Endothelial cell (in vitro differentiated cells): ENCODE measurements at regions not wholly inside any gene's neighbourhood (a gene's known extent, or its start where the extent isn't known, plus 50 kb on each side); places are given as distances from the start of the nearest gene placed in this dataset.
A peak's percentile ranks its signal among the peaks of the same experiment; 100 is the strongest.

ENCODE experiments used
- DNase-seq: peaks from one replicate; pipeline ENCODE4 v3.0.0; 2021; ENCODE audit warnings: low spot score
- H3K27ac Mint-ChIP-seq: one replicate; pipeline ENCODE4 v1.8.0; 2021; ENCODE audit warnings: mixed read lengths, inconsistent platforms; ENCODE audit not compliant: unreplicated experiment
- H3K27me3 Mint-ChIP-seq: one replicate; pipeline ENCODE4 v1.8.0; 2021; ENCODE audit warnings: mild to moderate bottlenecking, moderate library complexity, mixed read lengths, inconsistent platforms; ENCODE audit not compliant: unreplicated experiment
- H3K36me3 Mint-ChIP-seq: one replicate; pipeline ENCODE4 v1.8.0; 2021; ENCODE audit warnings: mild to moderate bottlenecking, low read depth, mixed read lengths, inconsistent platforms; ENCODE audit not compliant: unreplicated experiment
- H3K4me1 Mint-ChIP-seq: one replicate; pipeline ENCODE4 v1.8.0; 2021; ENCODE audit warnings: mild to moderate bottlenecking, mixed read lengths, inconsistent platforms; ENCODE audit not compliant: unreplicated experiment
- H3K4me3 Mint-ChIP-seq: one replicate; pipeline ENCODE4 v1.8.0; 2021; ENCODE audit warnings: mild to moderate bottlenecking, mixed read lengths, inconsistent platforms; ENCODE audit not compliant: unreplicated experiment
- H3K9me3 Mint-ChIP-seq: one replicate; pipeline ENCODE4 v1.8.0; 2021; ENCODE audit warnings: mixed read lengths, inconsistent platforms; ENCODE audit not compliant: unreplicated experiment
- TF ChIP-seq, protein P1 (sequence below): fragments of 200-600 bp; sonication (generic); IDR thresholded peaks from one replicate; pipeline ENCODE4 v1.5.0; 2021; ENCODE audit warnings: antibody characterized with exemption; ENCODE audit not compliant: unreplicated experiment

DNA sequence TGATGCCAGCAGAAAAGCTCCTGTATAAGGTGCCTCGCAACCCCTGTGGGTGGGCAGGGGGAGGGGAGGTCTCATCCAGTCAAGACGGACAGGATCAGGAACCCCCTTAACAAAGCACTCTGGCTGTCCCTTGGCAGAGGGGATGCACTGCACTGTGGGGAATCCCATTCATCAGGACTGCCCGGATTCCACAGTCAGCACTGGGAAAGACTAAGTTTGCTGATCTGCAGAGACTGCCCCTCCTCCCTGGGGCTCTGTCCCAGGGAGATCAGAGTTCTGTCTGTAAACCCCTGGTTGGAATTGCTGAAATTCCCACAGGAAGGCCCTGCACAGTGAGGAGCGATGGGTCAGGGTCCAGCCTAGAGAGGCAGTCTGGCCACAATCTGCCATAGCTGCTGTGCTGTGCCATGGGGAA is 149.5 kb upstream of the RBBP8 start:
- Mint-ChIP-seq H3K27me3 (peaks cover 1% of the 10 kb centered on the region), H3K9me3 (no peaks in the 10 kb centered on the region)
- DNase-seq = no peak

DNA sequence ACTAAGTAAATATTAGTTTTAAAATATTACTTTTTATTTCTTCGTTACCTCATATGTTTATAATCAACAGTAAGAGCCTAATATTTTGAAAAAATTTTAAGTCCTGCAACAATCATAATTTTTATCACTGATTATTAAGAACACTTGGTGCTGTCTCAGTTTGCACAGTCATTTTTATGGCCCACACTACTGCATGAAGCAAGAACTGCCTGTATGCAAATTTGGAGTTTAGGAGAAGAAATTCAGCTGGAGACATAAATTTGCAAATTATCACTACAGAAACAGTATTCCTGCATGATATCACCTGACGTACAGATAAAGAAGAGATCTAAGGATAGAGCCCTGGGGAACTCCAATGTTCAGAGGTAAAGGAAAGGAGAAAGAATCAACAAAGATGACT is 144.1 kb upstream of the RBBP8 start:
- peaks cover 33% of the 10 kb centered on the region for H3K4me1 Mint-ChIP-seq
- H3K4me3 Mint-ChIP-seq = no peak overlapping the region
- peak overlapping the region; percentile 38 for H3K27ac Mint-ChIP-seq
- H3K9me3 Mint-ChIP-seq = no peaks in the 10 kb centered on the region
- H3K36me3 Mint-ChIP-seq = no peaks in the 10 kb centered on the region
- TF ChIP-seq, protein P1, sequence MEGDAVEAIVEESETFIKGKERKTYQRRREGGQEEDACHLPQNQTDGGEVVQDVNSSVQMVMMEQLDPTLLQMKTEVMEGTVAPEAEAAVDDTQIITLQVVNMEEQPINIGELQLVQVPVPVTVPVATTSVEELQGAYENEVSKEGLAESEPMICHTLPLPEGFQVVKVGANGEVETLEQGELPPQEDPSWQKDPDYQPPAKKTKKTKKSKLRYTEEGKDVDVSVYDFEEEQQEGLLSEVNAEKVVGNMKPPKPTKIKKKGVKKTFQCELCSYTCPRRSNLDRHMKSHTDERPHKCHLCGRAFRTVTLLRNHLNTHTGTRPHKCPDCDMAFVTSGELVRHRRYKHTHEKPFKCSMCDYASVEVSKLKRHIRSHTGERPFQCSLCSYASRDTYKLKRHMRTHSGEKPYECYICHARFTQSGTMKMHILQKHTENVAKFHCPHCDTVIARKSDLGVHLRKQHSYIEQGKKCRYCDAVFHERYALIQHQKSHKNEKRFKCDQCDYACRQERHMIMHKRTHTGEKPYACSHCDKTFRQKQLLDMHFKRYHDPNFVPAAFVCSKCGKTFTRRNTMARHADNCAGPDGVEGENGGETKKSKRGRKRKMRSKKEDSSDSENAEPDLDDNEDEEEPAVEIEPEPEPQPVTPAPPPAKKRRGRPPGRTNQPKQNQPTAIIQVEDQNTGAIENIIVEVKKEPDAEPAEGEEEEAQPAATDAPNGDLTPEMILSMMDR = no peak
- peaks cover 1% of the 10 kb centered on the region for H3K27me3 Mint-ChIP-seq
- DNase-seq = no peak

More for the DNA sequence above, 149.5 kb upstream of the RBBP8 start:
- TF ChIP-seq, protein P1 = no peak
- Mint-ChIP-seq H3K36me3 (no peaks in the 10 kb centered on the region), H3K27ac (no peak overlapping the region), H3K4me1 (no peaks in the 10 kb centered on the region), H3K4me3 (no peak overlapping the region)

DNA sequence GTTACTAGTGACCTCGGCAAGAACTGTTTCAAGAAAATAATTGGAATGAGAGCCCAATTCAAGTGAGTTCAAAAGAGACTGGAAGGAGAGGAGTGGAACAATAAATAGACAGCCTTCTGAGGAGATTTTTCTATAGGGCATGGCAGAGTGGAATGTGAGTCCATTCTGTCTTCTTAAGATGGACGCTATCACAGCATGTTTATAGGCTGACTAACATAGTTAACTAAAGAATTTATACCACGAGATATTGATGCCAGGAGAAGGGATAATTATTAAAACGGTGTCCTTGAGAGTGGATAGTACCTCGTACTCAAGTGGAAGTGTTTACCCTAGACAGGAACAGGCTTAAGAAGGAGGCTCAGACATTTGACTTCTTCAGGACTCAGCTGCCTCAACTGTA is 143.5 kb upstream of the RBBP8 start:
- Mint-ChIP-seq H3K9me3 (no peaks in the 10 kb centered on the region), H3K4me3 (no peak overlapping the region), H3K27ac (peak overlapping the region; percentile 38), H3K27me3 (no peaks in the 10 kb centered on the region), H3K36me3 (no peaks in the 10 kb centered on the region), H3K4me1 (peaks cover 33% of the 10 kb centered on the region)
- TF ChIP-seq, protein P1 = no peak
- no peak for DNase-seq

DNA sequence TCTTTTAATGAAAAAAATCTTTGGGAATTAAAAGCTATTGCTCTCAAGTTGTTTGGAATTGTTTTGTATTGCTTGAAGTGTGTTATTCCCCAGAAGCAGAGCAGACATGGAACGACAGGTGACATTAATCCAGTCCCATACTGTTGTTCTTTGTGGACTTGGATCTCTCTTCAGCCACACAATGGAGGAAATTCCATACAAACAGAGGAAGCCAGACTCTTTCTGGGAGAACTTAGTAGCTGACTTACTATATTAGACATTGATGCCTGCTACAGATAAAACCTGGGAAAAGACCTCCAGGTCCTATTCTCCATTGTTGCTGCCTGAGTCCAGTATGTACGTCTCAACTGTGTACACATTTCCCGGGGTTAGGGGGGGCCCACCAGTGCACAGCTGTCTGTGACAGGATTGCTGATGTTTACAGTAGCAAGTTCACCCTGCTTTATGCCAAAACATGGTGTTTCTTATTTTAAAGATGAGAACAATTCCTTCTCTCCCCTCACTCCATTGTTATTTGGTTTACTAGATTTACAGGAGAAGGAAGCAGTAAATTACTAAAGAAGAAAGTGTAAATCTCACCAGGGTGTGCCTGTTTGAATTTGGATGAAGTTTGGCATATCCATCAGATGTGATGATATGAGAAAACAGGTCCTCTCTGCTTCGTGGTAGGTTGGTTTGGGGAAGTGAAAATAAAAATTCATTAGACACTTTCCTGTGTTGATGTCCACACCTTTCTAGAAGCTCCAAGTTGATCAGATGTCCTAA is 142.4 kb upstream of the RBBP8 start:
- H3K9me3 Mint-ChIP-seq = no peaks in the 10 kb centered on the region
- H3K27ac Mint-ChIP-seq = peak overlapping the region; percentile 38
- H3K4me1 Mint-ChIP-seq = peaks cover 33% of the 10 kb centered on the region
- no peaks in the 10 kb centered on the region for H3K27me3 Mint-ChIP-seq
- DNase-seq = peak; percentile 8
- TF ChIP-seq, protein P1 = no peak
- H3K36me3 Mint-ChIP-seq = no peaks in the 10 kb centered on the region
- no peak overlapping the region for H3K4me3 Mint-ChIP-seq

DNA sequence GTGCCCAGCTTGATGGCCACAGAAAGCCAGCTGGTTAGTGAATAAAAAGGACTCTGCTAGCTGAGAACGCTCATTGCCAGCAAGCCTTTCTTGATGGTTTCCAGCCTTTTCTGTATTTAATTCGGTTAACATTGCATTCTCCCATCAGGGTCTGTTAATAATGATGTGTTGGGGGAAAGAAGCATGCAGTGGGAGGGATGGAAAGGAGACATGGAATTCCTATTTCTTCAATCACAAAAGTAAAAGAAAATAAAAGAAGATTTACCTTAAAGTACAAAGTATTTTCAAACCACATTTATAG is 141.9 kb upstream of the RBBP8 start:
- Mint-ChIP-seq H3K9me3 (no peaks in the 10 kb centered on the region), H3K4me1 (peaks cover 33% of the 10 kb centered on the region), H3K27me3 (no peaks in the 10 kb centered on the region), H3K4me3 (no peak overlapping the region), H3K27ac (peak overlapping the region; percentile 38), H3K36me3 (no peaks in the 10 kb centered on the region)
- DNase-seq = no peak
- TF ChIP-seq, protein P1 = no peak
